CD8-positive, alpha-beta memory T cell (primary cell): ENCODE measurements at regions not wholly inside any gene's neighbourhood (a gene's known extent, or its start where the extent isn't known, plus 50 kb on each side); places are given as distances from the start of the nearest gene placed in this dataset.

Source experiments
- CTCF ChIA-PET: fragments of 350-600 bp; sonication (Branson Sonifier 250); formaldehyde crosslinking; loops from one replicate; lab custom pipeline; 2021; ENCODE audit warnings: antibody characterized with exemption; lab: Charles Lee
- POLR2A ChIA-PET: fragments of 350-600 bp; sonication (Branson Sonifier 250); formaldehyde crosslinking; loops from one replicate; lab custom pipeline; 2021; ENCODE audit warnings: antibody characterized with exemption; lab: Charles Lee
- DNase-seq, 5 donors: peaks; one replicate each; pipeline versions ENCODE4 v3.0.0 to v3.0.0-alpha.2; 2020 to 2022; ENCODE audit warnings: mixed read lengths in 1 of 5
- H3K27ac ChIP-seq: one replicate; pipeline ENCODE4 v1.7.0; 2013; ENCODE audit warnings: low read depth, mild to moderate bottlenecking, low read length, moderate library complexity
- H3K27me3 ChIP-seq: 2 replicates; pipeline ENCODE4 v1.7.0; 2013; ENCODE audit warnings: low read length, mild to moderate bottlenecking; ENCODE audit not compliant: insufficient read depth, poor library complexity, severe bottlenecking
- H3K36me3 ChIP-seq: 2 replicates; pipeline ENCODE4 v1.7.0; 2013; ENCODE audit warnings: mild to moderate bottlenecking, low read length, moderate library complexity; ENCODE audit not compliant: insufficient read depth
- H3K4me1 ChIP-seq: 2 replicates; pipeline ENCODE4 v1.7.0; 2013; ENCODE audit warnings: mild to moderate bottlenecking, low read length, moderate library complexity; ENCODE audit not compliant: insufficient read depth
- H3K4me3 ChIP-seq: 2 replicates; pipeline ENCODE4 v1.7.0; 2013; ENCODE audit warnings: mild to moderate bottlenecking, low read length
- H3K9me3 ChIP-seq: 2 replicates; pipeline ENCODE4 v1.7.0; 2013; ENCODE audit warnings: mild to moderate bottlenecking, low read length
- H3K27ac Mint-ChIP-seq, 8 donors: one replicate each; pipeline ENCODE4 v1.8.0; 2020 to 2021; ENCODE audit warnings: mixed read lengths in 8 of 8, mild to moderate bottlenecking in 6 of 8, inconsistent platforms in 3 of 8, moderate library complexity in 3 of 8
- H3K27me3 Mint-ChIP-seq, 2 donors: one replicate each; pipeline ENCODE4 v1.8.0; 2020 to 2021; ENCODE audit warnings: mixed read lengths in 2 of 2, mild to moderate bottlenecking in 1 of 2, moderate library complexity in 1 of 2
- H3K36me3 Mint-ChIP-seq, 3 donors: one replicate each; pipeline ENCODE4 v1.8.0; 2020 to 2021; ENCODE audit warnings: mixed read lengths in 3 of 3, inconsistent platforms in 1 of 3, mild to moderate bottlenecking in 1 of 3
- H3K4me1 Mint-ChIP-seq, 3 donors: one replicate each; pipeline ENCODE4 v1.8.0; 2020 to 2021; ENCODE audit warnings: mixed read lengths in 3 of 3, inconsistent platforms in 1 of 3, mild to moderate bottlenecking in 1 of 3
- H3K4me3 Mint-ChIP-seq, 7 donors: one replicate each; pipeline ENCODE4 v1.8.0; 2020 to 2021; ENCODE audit warnings: mixed read lengths in 7 of 7, mild to moderate bottlenecking in 6 of 7, moderate library complexity in 4 of 7, inconsistent platforms in 2 of 7
- H3K9me3 Mint-ChIP-seq, 5 donors: one replicate each; pipeline ENCODE4 v1.8.0; 2020 to 2022; ENCODE audit warnings: mixed read lengths in 5 of 5, mild to moderate bottlenecking in 3 of 5, moderate library complexity in 2 of 5, inconsistent platforms in 1 of 5

DNA sequence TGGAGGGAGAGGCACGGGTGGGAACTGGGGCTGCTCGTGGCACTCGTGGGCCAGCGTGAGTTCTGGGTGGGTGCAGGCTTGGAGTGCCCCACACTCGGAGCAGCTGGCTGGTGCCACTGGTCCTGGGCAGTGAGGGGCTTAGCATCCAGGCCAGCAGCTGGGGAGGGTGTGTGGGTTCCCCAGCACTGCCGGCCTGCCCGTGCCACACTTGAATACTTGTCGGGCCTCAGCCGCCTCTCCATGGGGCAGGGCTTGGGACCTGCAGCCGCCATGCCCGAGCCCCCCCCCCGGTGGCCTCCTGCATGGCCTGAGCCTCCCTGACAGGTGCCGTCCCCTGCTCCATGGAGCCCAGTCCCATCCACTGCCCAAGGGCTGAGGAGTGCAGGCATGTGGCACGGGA, 207.2 kb downstream of the CD109 start:
- no peak for DNase-seq
- no peaks in the 10 kb centered on the region for H3K4me1 Mint-ChIP-seq
- peaks cover 4 to 9% of the 10 kb centered on the region in 2 donors for H3K27me3 Mint-ChIP-seq
- ChIA-PET CTCF (no interaction called here), POLR2A (no interaction called here)
- H3K27ac Mint-ChIP-seq, result no peak overlapping the region
- Histone ChIP-seq H3K4me3 (no peak overlapping the region), H3K9me3 (no peaks in the 10 kb centered on the region), H3K27ac (no peak overlapping the region), H3K4me1 (no peaks in the 10 kb centered on the region), H3K36me3 (no peaks in the 10 kb centered on the region), H3K27me3 (no peaks in the 10 kb centered on the region)
- H3K36me3 Mint-ChIP-seq, result no peaks in the 10 kb centered on the region
- H3K9me3 Mint-ChIP-seq, result peaks cover 14 to 20% (median 15%) of the 10 kb centered on the region in 5 donors
- H3K4me3 Mint-ChIP-seq, result no peak overlapping the region

DNA sequence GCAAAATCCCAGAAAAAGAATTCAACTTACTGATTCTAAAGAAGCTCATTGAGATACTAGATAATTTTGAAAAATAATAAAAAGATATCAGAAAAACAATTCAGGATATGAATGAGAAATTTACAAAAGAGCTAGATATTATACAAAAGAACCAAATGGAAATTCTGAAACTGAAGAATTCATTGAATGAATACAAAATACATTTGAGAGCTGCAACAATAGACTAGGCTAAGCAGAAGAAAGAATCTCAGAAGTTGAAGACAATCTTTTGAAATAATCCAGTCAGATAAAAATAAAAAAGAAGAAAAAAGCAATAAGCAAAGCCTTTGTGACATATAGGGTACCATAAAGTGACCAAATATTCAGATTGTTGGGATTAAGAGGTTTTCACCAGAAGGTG, 206.0 kb downstream of the CD109 start:
- Mint-ChIP-seq H3K36me3 (no peaks in the 10 kb centered on the region), H3K9me3 (peaks cover 14 to 21% (median 15%) of the 10 kb centered on the region in 5 donors), H3K27me3 (peaks cover 4 to 11% of the 10 kb centered on the region in 2 donors), H3K4me3 (no peak overlapping the region), H3K27ac (no peak overlapping the region), H3K4me1 (no peaks in the 10 kb centered on the region)
- Histone ChIP-seq H3K4me1 (no peaks in the 10 kb centered on the region), H3K36me3 (no peaks in the 10 kb centered on the region), H3K27me3 (no peaks in the 10 kb centered on the region), H3K4me3 (no peak overlapping the region), H3K27ac (no peak overlapping the region), H3K9me3 (no peaks in the 10 kb centered on the region)
- CTCF ChIA-PET, result no interaction called here
- POLR2A ChIA-PET, result no interaction called here
- DNase-seq, result no peak

- CTCF ChIA-PET, result no interaction called here
- no peak overlapping the region for H3K27ac Mint-ChIP-seq
These were observed 205.3 kb downstream of the CD109 start for GRCh38 chr6:73901311-73901710.

GRCh38 chr6:73898599-73898998, 202.6 kb downstream of the CD109 start:
- Histone ChIP-seq H3K9me3 (no peaks in the 10 kb centered on the region), H3K36me3 (no peaks in the 10 kb centered on the region), H3K4me1 (no peaks in the 10 kb centered on the region), H3K27me3 (no peaks in the 10 kb centered on the region), H3K4me3 (no peak overlapping the region), H3K27ac (no peak overlapping the region)
- DNase-seq, result no peak
- Mint-ChIP-seq H3K36me3 (no peaks in the 10 kb centered on the region), H3K9me3 (peaks cover 14 to 21% (median 17%) of the 10 kb centered on the region in 5 donors), H3K27me3 (peaks cover 8 to 20% of the 10 kb centered on the region in 2 donors), H3K4me3 (no peak overlapping the region), H3K4me1 (no peaks in the 10 kb centered on the region), H3K27ac (no peak overlapping the region)
- ChIA-PET CTCF (no interaction called here), POLR2A (no interaction called here)

More at GRCh38 chr6:73901311-73901710, 205.3 kb downstream of the CD109 start:
- Histone ChIP-seq H3K27ac (no peak overlapping the region), H3K9me3 (no peaks in the 10 kb centered on the region), H3K4me3 (no peak overlapping the region), H3K27me3 (no peaks in the 10 kb centered on the region), H3K4me1 (no peaks in the 10 kb centered on the region), H3K36me3 (no peaks in the 10 kb centered on the region)
- H3K36me3 Mint-ChIP-seq, result no peaks in the 10 kb centered on the region
- no peak for DNase-seq
- H3K4me3 Mint-ChIP-seq, result no peak overlapping the region
- H3K27me3 Mint-ChIP-seq, result peaks cover 4 to 13% of the 10 kb centered on the region in 2 donors
- H3K9me3 Mint-ChIP-seq, result peaks cover 14 to 21% (median 15%) of the 10 kb centered on the region in 5 donors
- POLR2A ChIA-PET, result no interaction called here
- no peaks in the 10 kb centered on the region for H3K4me1 Mint-ChIP-seq

GRCh38 chr6:73893696-73894095, 197.7 kb downstream of the CD109 start:
- H3K4me1 Mint-ChIP-seq, result no peaks in the 10 kb centered on the region
- DNase-seq, result no peak
- Histone ChIP-seq H3K27ac (no peak overlapping the region), H3K4me1 (no peaks in the 10 kb centered on the region), H3K27me3 (no peaks in the 10 kb centered on the region), H3K9me3 (no peaks in the 10 kb centered on the region), H3K36me3 (no peaks in the 10 kb centered on the region), H3K4me3 (no peak overlapping the region)
- POLR2A ChIA-PET, result no interaction called here
- H3K4me3 Mint-ChIP-seq, result no peak overlapping the region
- no peak overlapping the region for H3K27ac Mint-ChIP-seq
- H3K36me3 Mint-ChIP-seq, result no peaks in the 10 kb centered on the region
- H3K27me3 Mint-ChIP-seq, result peaks cover 6 to 17% of the 10 kb centered on the region in 2 donors
- CTCF ChIA-PET, result no interaction called here
- H3K9me3 Mint-ChIP-seq, result peaks cover 0 to 11% (median 1%) of the 10 kb centered on the region in 5 donors

DNA sequence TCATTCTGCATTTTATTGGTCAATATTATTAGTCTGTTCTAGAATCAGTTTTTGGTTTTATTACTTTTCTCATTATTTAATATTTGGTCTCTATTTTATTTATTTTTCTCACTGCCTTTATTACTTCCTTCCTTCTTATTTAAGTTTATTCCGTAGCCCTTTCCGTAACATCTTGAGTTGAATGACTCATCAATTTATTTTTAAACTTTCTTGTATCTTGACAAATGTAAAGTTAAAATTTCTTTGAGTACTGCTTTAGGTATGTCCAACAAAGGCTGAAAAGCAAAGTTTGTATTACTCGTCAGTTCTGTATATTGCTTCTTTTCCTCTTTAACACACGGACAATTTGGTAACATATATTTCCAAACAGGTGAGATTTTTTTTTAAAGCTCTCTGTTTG, 192.0 kb downstream of the CD109 start:
- Histone ChIP-seq H3K4me3 (no peak overlapping the region), H3K9me3 (no peaks in the 10 kb centered on the region), H3K36me3 (no peaks in the 10 kb centered on the region), H3K27ac (no peak overlapping the region), H3K27me3 (no peaks in the 10 kb centered on the region), H3K4me1 (no peaks in the 10 kb centered on the region)
- ChIA-PET CTCF (no interaction called here), POLR2A (no interaction called here)
- Mint-ChIP-seq H3K36me3 (no peaks in the 10 kb centered on the region), H3K27ac (no peak overlapping the region), H3K9me3 (peaks cover 0 to 6% (median 0%) of the 10 kb centered on the region in 5 donors), H3K4me3 (no peak overlapping the region), H3K4me1 (peaks cover 0 to 13% (median 0%) of the 10 kb centered on the region in 3 donors), H3K27me3 (no peaks in the 10 kb centered on the region)
- DNase-seq, result no peak

GRCh38 chr6:73885393-73885792, 189.4 kb downstream of the CD109 start:
- ChIA-PET POLR2A (no interaction called here), CTCF (no interaction called here)
- no peak overlapping the region for H3K4me3 Mint-ChIP-seq
- no peak for DNase-seq
- no peak overlapping the region for H3K27ac Mint-ChIP-seq
- Histone ChIP-seq H3K27me3 (no peaks in the 10 kb centered on the region), H3K27ac (no peak overlapping the region), H3K36me3 (no peaks in the 10 kb centered on the region), H3K4me3 (no peak overlapping the region), H3K4me1 (no peaks in the 10 kb centered on the region), H3K9me3 (no peaks in the 10 kb centered on the region)
- peaks cover 0 to 13% (median 0%) of the 10 kb centered on the region in 3 donors for H3K4me1 Mint-ChIP-seq
- no peaks in the 10 kb centered on the region for H3K27me3 Mint-ChIP-seq
- no peaks in the 10 kb centered on the region for H3K36me3 Mint-ChIP-seq
- no peaks in the 10 kb centered on the region for H3K9me3 Mint-ChIP-seq

DNA sequence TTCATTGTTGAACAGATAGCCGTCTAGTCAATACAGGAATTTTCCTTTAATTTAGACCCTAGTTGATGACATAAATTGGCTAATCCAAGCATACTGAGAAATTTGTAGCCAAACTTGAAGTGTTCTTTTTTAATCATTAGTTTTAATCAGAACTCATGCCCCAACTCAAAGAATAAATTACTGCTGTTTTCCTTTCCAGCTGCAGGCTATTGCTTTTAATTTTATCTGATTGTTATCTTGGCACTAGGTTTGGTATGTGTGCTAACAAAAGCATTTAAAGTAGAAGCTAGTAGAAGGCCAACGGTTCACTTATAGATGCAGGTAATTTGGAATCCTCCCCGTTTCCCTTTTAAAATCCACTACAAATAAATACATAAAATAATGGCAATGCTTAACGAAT, 188.5 kb downstream of the CD109 start:
- no peak overlapping the region for H3K4me3 Mint-ChIP-seq
- no peak for DNase-seq
- no peaks in the 10 kb centered on the region for H3K9me3 Mint-ChIP-seq
- H3K4me1 Mint-ChIP-seq, result peaks cover 0 to 13% (median 0%) of the 10 kb centered on the region in 3 donors
- Histone ChIP-seq H3K27me3 (no peaks in the 10 kb centered on the region), H3K9me3 (no peaks in the 10 kb centered on the region), H3K4me3 (no peak overlapping the region), H3K36me3 (no peaks in the 10 kb centered on the region), H3K27ac (no peak overlapping the region), H3K4me1 (no peaks in the 10 kb centered on the region)
- H3K36me3 Mint-ChIP-seq, result no peaks in the 10 kb centered on the region
- no peaks in the 10 kb centered on the region for H3K27me3 Mint-ChIP-seq
- ChIA-PET POLR2A (no interaction called here), CTCF (no interaction called here)
- H3K27ac Mint-ChIP-seq, result no peak overlapping the region
